K562 (cell line): ENCODE measurements at regions not wholly inside any gene's neighbourhood (a gene's known extent, or its start where the extent isn't known, plus 50 kb on each side); places are given as distances from the start of the nearest gene placed in this dataset.

Source experiments
- ATAC-seq: fragments of 200-7000 bp; cut with Tn5 transposase; 3 replicates; pipeline ENCODE4 v1.9.1; 2020; ENCODE audit warnings: moderate library complexity
- BruUV-seq: library from RNA; stranded (reverse); fragments of 400-500 nt; replicated peaks from 2 replicates; lab custom pipeline; 2021; lab: Mats Ljungman, UMichigan
- CTCF ChIA-PET: fragments of 300-600 bp; formaldehyde crosslinking; extraction: SDS; loops from one replicate; lab custom pipeline; 2021; ENCODE audit warnings: low intra/inter-chr PET ratio; lab: Yijun Ruan, JAX
- POLR2A ChIA-PET: fragments of 300-600, 350-650 bp; sonication (Branson Sonifier 250); formaldehyde crosslinking; extraction: SDS; loops from one replicate; lab custom pipeline; 2021; ENCODE audit warnings: antibody characterized with exemption, inconsistent platforms; lab: Yijun Ruan, JAX
- DNase-seq, 4 experiments: peaks; one replicate each; pipeline versions ENCODE4 v3.0.0 to v3.0.0-alpha.2; 2011 to 2018; ENCODE audit warnings: low spot score in 3 of 4, mixed read lengths in 3 of 4; ENCODE audit errors: extremely low read depth in 1 of 4
- FAIRE-seq: peaks from 2 replicates; lab custom pipeline; 2011; peaks lifted over from hg19 to GRCh38; lab: Jason Lieb, UNC
- H2AFZ ChIP-seq: 2 replicates; pipeline ENCODE4 v1.6.0; 2011; ENCODE audit warnings: low read depth, low read length, control low read depth, inconsistent platforms
- H3K27ac ChIP-seq: fragments of 200-600 bp; 3 replicates; pipeline ENCODE4 v1.8.0; 2011; ENCODE audit warnings: low read depth, mild to moderate bottlenecking, control low read depth, inconsistent platforms, low read length, moderate library complexity, mixed read lengths; ENCODE audit errors: extremely low read depth
- H3K27me3 ChIP-seq, 2 experiments: fragments of 300-600 bp in 1 of 2; 2 replicates in 1 of 2; 3 replicates in 1 of 2; pipeline versions ENCODE4 v1.6.0 to v1.8.0; 2011; ENCODE audit warnings: inconsistent platforms in 2 of 2, low read length in 2 of 2, mild to moderate bottlenecking in 1 of 2, mixed read lengths in 1 of 2, moderate library complexity in 1 of 2; ENCODE audit not compliant: control insufficient read depth in 2 of 2, insufficient read depth in 2 of 2
- H3K36me3 ChIP-seq: fragments of 300-600 bp; 3 replicates; pipeline ENCODE4 v1.8.0; 2011; ENCODE audit warnings: mild to moderate bottlenecking, low read length, inconsistent platforms; ENCODE audit not compliant: control insufficient read depth, insufficient read depth
- H3K4me1 ChIP-seq, 2 experiments: fragments of 200-600 bp in 1 of 2; replicated peaks in 1 of 2; 2 replicates in 1 of 2; 3 replicates in 1 of 2; pipeline versions ENCODE4 v1.5.1 to v1.8.0; 2011; ENCODE audit warnings: inconsistent platforms in 2 of 2, low read length in 2 of 2, mild to moderate bottlenecking in 1 of 2, mixed read lengths in 1 of 2, moderate library complexity in 1 of 2; ENCODE audit not compliant: control insufficient read depth in 2 of 2, insufficient read depth in 2 of 2
- H3K4me2 ChIP-seq: 2 replicates; pipeline ENCODE4 v1.6.1; 2011; ENCODE audit warnings: low read length, control low read depth, inconsistent platforms, mixed read lengths; ENCODE audit not compliant: insufficient read depth
- H3K4me3 ChIP-seq: fragments of 200-600 bp; sonication (generic), shearing (Covaris generic); 2 replicates; pipeline ENCODE4 v1.5.1; 2016; ENCODE audit warnings: control low read depth, inconsistent platforms
- H3K79me2 ChIP-seq: fragments of 200-600 bp; 3 replicates; pipeline ENCODE4 v1.8.0; 2011; ENCODE audit warnings: low read length, inconsistent platforms; ENCODE audit not compliant: control insufficient read depth, insufficient read depth
- H3K9ac ChIP-seq, 2 experiments: 2 replicates each; pipeline versions ENCODE4 v1.6.0 to v1.6.1; 2011; ENCODE audit warnings: low read depth in 2 of 2, low read length in 2 of 2, control low read depth in 1 of 2, inconsistent platforms in 1 of 2, mild to moderate bottlenecking in 1 of 2, mixed read lengths in 1 of 2; ENCODE audit not compliant: insufficient read depth in 1 of 2
- H3K9me1 ChIP-seq: one replicate; pipeline ENCODE4 v1.6.0; 2011; ENCODE audit warnings: inconsistent platforms, mild to moderate bottlenecking, low read length, moderate library complexity; ENCODE audit not compliant: control insufficient read depth, insufficient read depth
- H3K9me3 ChIP-seq: replicated peaks from 2 replicates; pipeline ENCODE4 v1.5.1; 2011; ENCODE audit warnings: low read depth, low read length, inconsistent platforms; ENCODE audit not compliant: control insufficient read depth, insufficient read depth
- H4K20me1 ChIP-seq: replicated peaks from 2 replicates; pipeline ENCODE4 v1.6.1; 2011; ENCODE audit warnings: low read length, inconsistent platforms, mixed read lengths; ENCODE audit not compliant: control insufficient read depth, insufficient read depth
- CEBPZ ChIP-seq: fragments of 150-350 bp; IDR thresholded peaks from 2 replicates; pipeline ENCODE4 v1.6.1; 2014; ENCODE audit warnings: low read depth, mild to moderate bottlenecking, low read length, borderline replicate concordance
- FOXK1 ChIP-seq: sonication (generic); formaldehyde crosslinking; IDR thresholded peaks from 2 replicates; pipeline ENCODE4 v1.8.0; 2022; ENCODE audit warnings: missing genetic modification reagents, mild to moderate bottlenecking, borderline replicate concordance
- HLTF ChIP-seq: fragments of 450-650 bp; IDR thresholded peaks from 2 replicates; pipeline ENCODE4 v1.6.1; 2016
- ZNF785 ChIP-seq: fragments of 250-450 bp; sonication (Bioruptor Pico); IDR thresholded peaks from 2 replicates; pipeline ENCODE4 v1.4.0; 2020; ENCODE audit warnings: mild to moderate bottlenecking
- WGBS: fragments of 100-300 bp; shearing (Covaris generic); methylation state at CpG from one replicate; pipeline ENCODE4 v1.1.6; 2016; ENCODE audit warnings: low coverage, mixed read lengths; ENCODE audit not compliant: insufficient coverage; ENCODE audit errors: missing lambda C conversion rate; 5-methylcytosine and 5-hydroxymethylcytosine counted together
- in situ Hi-C: fragments of 300-500 bp; cut with MboI; formaldehyde crosslinking; loops from 4 replicates; pipeline ENCODE4 v1.15.0; 2018; ENCODE audit warnings: inconsistent platforms, mixed read lengths
- intact Hi-C: fragments of 100-400 bp; cut with micrococcal nuclease; formaldehyde crosslinking; loops from 2 replicates; pipeline ENCODE4 v1.14.2; 2022

- ATAC-seq (no peak), DNase-seq (no peak), FAIRE-seq (no peak)
- CTCF ChIA-PET = no interaction called here
- no TSS peak for BruUV-seq
- H3K79me2 ChIP-seq = no peaks in the 10 kb centered on the region
- POLR2A ChIA-PET = no interaction called here
- no peaks in the 10 kb centered on the region for H3K4me1 ChIP-seq
- H3K4me3 ChIP-seq = no peak overlapping the region
- H3K9me3 ChIP-seq = no peaks in the 10 kb centered on the region
- intact Hi-C loops (no loop called here), in situ Hi-C loops (no loop called here)
- no peaks in the 10 kb centered on the region for H4K20me1 ChIP-seq
- TF ChIP-seq FOXK1 (no peak), CEBPZ (no peak), ZNF785 (no peak), HLTF (no peak)
- no peaks in the 10 kb centered on the region for H3K27me3 ChIP-seq
- no peak overlapping the region for H2AFZ ChIP-seq
- no peaks in the 10 kb centered on the region for H3K36me3 ChIP-seq
- 0% methylated on average over 2 of the region's 2 CpGs for WGBS
- no peak overlapping the region for H3K27ac ChIP-seq
- H3K9me1 ChIP-seq = no peaks in the 10 kb centered on the region
- H3K9ac ChIP-seq = no peak overlapping the region
- H3K4me2 ChIP-seq = no peak overlapping the region
Observed at GRCh38 chr3:88828466-88828865, 279.0 kb upstream of the EPHA3 start.
